DND-41 (cell line): ENCODE measurements at regions not wholly inside any gene's neighbourhood (a gene's known extent, or its start where the extent isn't known, plus 50 kb on each side); places are given as distances from the start of the nearest gene placed in this dataset.

Experiments
- CTCF ChIP-seq: IDR thresholded peaks from 2 replicates; pipeline ENCODE4 v1.5.1; 2012; ENCODE audit warnings: borderline replicate concordance, low read length, moderate library complexity, mild to moderate bottlenecking; ENCODE audit not compliant: poor library complexity, severe bottlenecking; ENCODE audit errors: extremely low read depth
- EZH2 ChIP-seq: IDR thresholded peaks from 3 replicates; pipeline ENCODE4 v1.6.1; 2012; ENCODE audit warnings: borderline replicate concordance, low read depth, mild to moderate bottlenecking, moderate library complexity, low read length, inconsistent platforms; ENCODE audit not compliant: severe bottlenecking

DNA sequence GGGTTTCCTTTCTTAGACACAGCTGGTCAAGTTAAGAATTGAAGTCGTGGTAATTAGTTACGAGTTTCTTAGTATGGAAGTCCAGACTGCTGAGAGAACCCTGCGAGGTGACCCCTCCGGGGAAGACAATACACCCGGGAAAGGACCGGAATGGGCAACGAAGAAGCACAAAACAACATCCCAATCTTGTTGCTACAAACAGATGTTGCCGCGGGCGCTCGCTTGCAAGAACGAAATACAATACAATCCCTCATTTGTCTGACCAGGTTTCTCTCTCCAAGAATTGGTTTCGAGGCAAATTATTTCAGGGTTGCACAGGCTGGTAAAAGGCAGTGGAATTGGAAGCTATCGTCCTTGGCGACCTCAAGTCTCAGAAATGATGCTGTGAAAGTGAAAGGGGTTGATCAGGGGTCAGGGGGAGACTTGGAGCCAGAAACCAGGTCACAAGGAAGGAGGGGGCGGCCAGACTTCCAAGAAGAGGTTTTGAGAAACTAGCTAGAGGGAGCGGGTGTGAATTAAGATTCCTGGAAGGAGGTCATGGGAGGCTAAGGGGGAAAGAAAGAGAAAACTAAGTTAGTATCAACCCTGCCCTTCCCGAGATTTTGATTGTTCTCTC is 401.9 kb downstream of the HRH4 start:
- TF ChIP-seq CTCF, result no peak
- TF ChIP-seq EZH2, result no peak
